ENCODE measurements at regions not wholly inside any gene's neighbourhood (a gene's known extent, or its start where the extent isn't known, plus 50 kb on each side); places are given as distances from the start of the nearest gene placed in this dataset.

GRCh38 chr17:55585629-55586028 lies 74.4 kb upstream of the SMIM36 start (continued):
- TF ChIP-seq FOXA1 (IDR thresholded peaks at IDR 0.05) (no peak), HNF4G (IDR thresholded peaks at IDR 0.05) (no peak), NR2F2 (IDR thresholded peaks at IDR 0.05) (no peak), SP1 (IDR thresholded peaks at IDR 0.05) (no peak)

- H3K4me3 ChIP-seq (ENCODE audit: low read depth in 1 of 3, low read length in 3 of 3): no peak overlapping the region
- no peak for TF ChIP-seq GABPA (IDR thresholded peaks at IDR 0.05 in 1 of 2, conservative IDR thresholded peaks at IDR 0.05 in 1 of 2)
- TF ChIP-seq ATF3 (IDR thresholded peaks at IDR 0.05): no peak
- TF ChIP-seq JUND (IDR thresholded peaks at IDR 0.05): no peak
- peaks cover 1 to 25% (median 4%) of the 10 kb centered on the region in 4 donors for H3K4me1 ChIP-seq (ENCODE audit: control insufficient read depth in 4 of 4, insufficient read depth in 4 of 4, low read length in 3 of 4)
- H3K9ac ChIP-seq (ENCODE audit: low read depth in 1 of 2, low read length in 2 of 2): no peak overlapping the region
- no peaks in the 10 kb centered on the region for H3K9me3 ChIP-seq (ENCODE audit: control insufficient read depth in 4 of 4, low read length in 3 of 4)
- WGBS: 3% methylated on average over 1 of the region's 1 CpG
- no peaks in the 10 kb centered on the region for H3K36me3 ChIP-seq (ENCODE audit: control insufficient read depth in 4 of 4, insufficient read depth in 3 of 4, low read depth in 1 of 4, low read length in 3 of 4)
- DNase-seq (ENCODE audit: low spot score): no peak
- H3K27ac ChIP-seq (ENCODE audit: low read depth in 1 of 2, low read length in 2 of 2): peak overlapping the region; percentile 73 to 80
- no peaks in the 10 kb centered on the region for H3K27me3 ChIP-seq (ENCODE audit: control insufficient read depth in 4 of 4, insufficient read depth in 4 of 4, low read length in 3 of 4)
Measured at GRCh38 chr17:55584861-55585260, 73.6 kb upstream of the SMIM36 start.

GRCh38 chr17:55584055-55584685 lies 72.9 kb upstream of the SMIM36 start:
- Histone ChIP-seq H3K4me3 (ENCODE audit: low read depth in 1 of 3, low read length in 3 of 3) (peak overlapping the region in 1 of 3 donors; percentile 3), H3K9ac (ENCODE audit: low read depth in 1 of 2, low read length in 2 of 2) (no peak overlapping the region), H3K4me1 (ENCODE audit: control insufficient read depth in 4 of 4, insufficient read depth in 4 of 4, low read length in 3 of 4) (peaks cover 1 to 25% (median 4%) of the 10 kb centered on the region in 4 donors), H3K9me3 (ENCODE audit: control insufficient read depth in 4 of 4, low read length in 3 of 4) (no peaks in the 10 kb centered on the region), H3K36me3 (ENCODE audit: control insufficient read depth in 4 of 4, insufficient read depth in 3 of 4, low read depth in 1 of 4, low read length in 3 of 4) (no peaks in the 10 kb centered on the region), H3K27ac (ENCODE audit: low read depth in 1 of 2, low read length in 2 of 2) (peak overlapping the region; percentile 73 to 80), H3K27me3 (ENCODE audit: control insufficient read depth in 4 of 4, insufficient read depth in 4 of 4, low read length in 3 of 4) (no peaks in the 10 kb centered on the region)
- 11% methylated on average over 2 of the region's 2 CpGs for WGBS
- TF ChIP-seq ATF3 (IDR thresholded peaks at IDR 0.05) (peak; percentile 90), YY1 (IDR thresholded peaks at IDR 0.05) (peak; percentile 73), RAD21 (IDR thresholded peaks at IDR 0.05) (peak; percentile 28 to 37), HNF4G (IDR thresholded peaks at IDR 0.05) (peak; percentile 39), SP1 (IDR thresholded peaks at IDR 0.05) (peak; percentile 54), EGR1 (IDR thresholded peaks at IDR 0.05; ENCODE audit: low read depth in 2 of 2) (no peak), HNF4A (conservative IDR thresholded peaks at IDR 0.05) (peak; percentile 77 to 82), TAF1 (conservative IDR thresholded peaks at IDR 0.05) (no peak), CTCF (IDR thresholded peaks at IDR 0.05; ENCODE audit: low read depth, low read length, missing input control) (no peak), REST (IDR thresholded peaks at IDR 0.05) (peak; percentile 39), RXRA (IDR thresholded peaks at IDR 0.05) (peak; percentile 90 to 91), FOXA2 (IDR thresholded peaks at IDR 0.05) (no peak), FOXA1 (IDR thresholded peaks at IDR 0.05) (no peak), MAX (IDR thresholded peaks at IDR 0.05) (peak; percentile 84), GABPA (IDR thresholded peaks at IDR 0.05 in 1 of 2, conservative IDR thresholded peaks at IDR 0.05 in 1 of 2) (no peak), JUND (IDR thresholded peaks at IDR 0.05) (peak; percentile 98), ZBTB33 (IDR thresholded peaks at IDR 0.05) (no peak), NR2F2 (IDR thresholded peaks at IDR 0.05) (peak; percentile 93)
- DNase-seq (ENCODE audit: low spot score): no peak

Data from liver (tissue), 8 donors.